HG02973 (cell line): ENCODE measurements at regions not wholly inside any gene's neighbourhood (a gene's known extent, or its start where the extent isn't known, plus 50 kb on each side); places are given as distances from the start of the nearest gene placed in this dataset.

Experiments used
- ATAC-seq: cut with Tn5 transposase; IDR thresholded peaks from one replicate; pipeline ENCODE4 v1.9.1; 2021; ENCODE audit warnings: moderate library complexity; ENCODE audit not compliant: unreplicated experiment

DNA sequence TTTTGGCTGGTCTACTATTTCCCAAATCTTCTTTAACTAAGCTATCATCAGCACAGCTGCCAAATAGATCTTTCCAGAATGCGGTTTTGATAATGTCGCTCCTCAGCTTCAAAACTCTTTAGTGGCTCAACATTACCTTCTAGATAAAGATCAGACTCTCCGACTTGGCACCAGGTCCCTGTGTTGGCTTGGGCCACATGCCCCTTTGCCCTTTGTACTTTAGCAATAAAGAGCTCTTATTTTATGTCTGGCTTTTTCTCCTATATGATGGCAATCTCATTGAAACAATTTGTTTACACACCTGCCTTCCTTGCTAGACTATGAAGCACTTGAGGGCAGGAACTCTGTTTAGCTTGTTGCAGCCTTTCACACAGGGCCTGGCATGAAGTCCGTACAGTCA, 128.9 kb upstream of the GATA6 start:
- no peak for ATAC-seq

DNA sequence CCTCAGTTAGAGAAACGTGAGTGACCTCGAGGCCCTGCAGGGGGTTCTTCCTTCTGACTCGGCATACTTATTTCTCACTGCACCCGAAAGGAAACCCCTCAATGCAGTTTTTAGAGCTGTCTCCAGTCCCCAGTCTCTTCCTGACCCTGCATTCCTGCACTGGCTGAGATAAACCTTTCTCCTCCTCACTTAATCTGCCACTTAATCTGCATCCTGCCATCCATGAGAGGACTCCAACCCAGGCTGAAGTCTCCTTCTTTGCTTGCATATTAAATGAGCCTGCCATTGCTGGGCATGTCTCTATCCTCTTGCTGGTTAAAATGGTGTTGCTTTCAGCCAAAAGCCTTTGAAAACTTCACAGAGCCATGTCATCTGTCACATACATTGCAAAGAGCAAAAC, 125.6 kb upstream of the GATA6 start:
- no peak for ATAC-seq

DNA sequence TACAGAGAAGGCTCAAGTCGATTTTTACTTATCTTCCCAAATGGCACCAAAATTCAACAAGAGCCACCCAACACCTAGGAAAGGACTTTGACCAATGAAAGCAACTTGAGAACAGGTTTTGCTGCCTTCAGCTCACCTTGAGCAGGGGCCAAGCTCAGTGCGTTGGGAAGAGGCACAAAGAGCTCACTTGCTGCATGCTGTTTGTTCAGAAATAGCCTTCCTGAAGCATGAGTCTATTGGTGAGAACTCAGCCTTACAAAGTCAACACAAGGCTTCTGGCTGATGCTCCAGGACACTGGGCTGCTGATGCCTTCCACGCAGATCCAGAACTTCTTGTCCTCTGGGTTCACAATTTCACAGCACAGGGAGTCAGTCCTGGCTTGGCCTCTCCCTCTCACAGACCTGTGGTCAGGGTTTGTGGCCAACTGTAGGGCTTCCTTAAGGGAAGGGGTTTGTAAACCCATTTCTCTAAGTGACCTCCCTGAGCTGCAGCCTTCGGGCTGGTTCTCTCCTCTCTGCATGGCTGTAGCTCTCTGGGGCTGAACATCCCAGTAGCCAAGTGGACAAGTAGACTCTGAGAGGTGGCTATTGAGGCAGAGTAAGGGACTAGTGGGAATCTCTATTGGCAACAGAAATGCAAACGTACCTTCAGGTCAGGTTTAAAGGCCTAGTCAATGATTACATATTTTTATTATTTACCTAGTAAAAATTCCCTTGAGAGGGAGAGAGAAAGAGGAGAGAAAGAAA, 124.7 kb upstream of the GATA6 start:
- ATAC-seq, result no peak

DNA sequence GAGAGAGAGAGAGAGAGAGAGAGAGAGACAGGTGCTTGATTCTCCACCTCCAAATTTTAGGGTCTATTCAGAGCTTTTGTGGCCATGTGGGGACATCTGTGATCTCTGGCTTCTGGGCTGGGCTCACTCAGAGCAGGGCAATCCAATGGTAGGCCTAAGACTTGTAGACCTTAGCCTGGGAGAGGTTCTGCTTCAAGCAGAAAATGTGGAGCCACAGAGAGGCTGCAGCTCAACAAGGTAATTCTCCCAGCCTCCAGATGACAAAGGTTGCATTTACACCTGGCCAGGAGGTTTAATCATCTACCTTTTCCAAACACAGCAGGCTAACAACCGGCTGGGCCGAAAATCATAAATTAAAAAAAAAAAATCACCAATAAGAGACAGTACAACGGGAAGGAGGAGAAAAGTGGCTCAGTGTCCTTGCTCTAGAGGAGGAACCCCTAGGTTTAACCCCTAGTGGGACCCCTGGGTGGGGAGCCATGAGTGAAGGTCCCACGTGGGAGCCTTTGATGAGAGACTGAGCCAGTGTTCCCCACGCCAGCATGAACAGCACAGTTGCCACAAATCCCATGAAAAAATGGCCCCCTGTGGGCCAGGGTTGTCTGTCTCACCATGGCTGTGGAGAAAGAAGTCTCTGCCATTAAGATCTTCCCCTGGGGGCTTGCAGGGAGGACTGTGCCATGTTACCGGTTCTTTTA, 124.0 kb upstream of the GATA6 start:
- no peak for ATAC-seq

DNA sequence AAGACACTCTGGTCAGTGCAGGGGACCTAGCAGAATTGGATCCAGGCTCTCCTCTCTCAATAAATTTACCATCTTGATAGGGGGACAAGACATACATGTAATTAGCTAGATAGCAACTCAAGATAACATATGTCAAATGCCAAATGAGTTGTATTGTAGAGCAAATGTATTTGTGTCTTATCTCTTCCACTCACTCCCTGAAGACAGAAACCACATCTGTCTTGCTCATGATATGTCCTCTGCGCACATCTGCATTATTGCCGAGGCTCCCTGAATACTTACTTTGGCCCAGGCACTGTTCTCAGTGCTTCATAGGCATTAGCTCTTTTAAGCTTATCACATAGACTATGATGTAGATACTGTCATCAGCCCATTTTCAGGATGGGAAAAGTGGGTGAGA, 122.9 kb upstream of the GATA6 start:
- no peak for ATAC-seq

DNA sequence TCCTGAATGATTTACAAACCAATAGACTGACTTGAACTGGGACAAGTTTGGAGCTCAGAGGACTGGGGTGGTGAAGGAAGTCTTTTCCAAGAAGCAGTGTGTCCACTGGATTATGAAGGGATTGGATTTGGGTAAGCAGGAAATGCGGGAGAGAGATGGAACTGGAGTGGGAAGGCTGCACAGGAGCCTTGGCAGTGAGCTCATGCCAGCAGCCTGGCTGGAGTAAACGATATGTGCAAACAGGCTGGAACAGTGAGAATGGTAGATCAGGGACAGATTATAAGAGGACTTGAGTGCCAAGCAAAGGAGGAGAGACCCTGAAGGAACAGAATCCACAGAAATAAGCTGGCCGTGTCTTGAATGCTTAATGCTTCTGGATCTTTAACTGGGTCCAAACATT, 121.9 kb upstream of the GATA6 start:
- no peak for ATAC-seq

DNA sequence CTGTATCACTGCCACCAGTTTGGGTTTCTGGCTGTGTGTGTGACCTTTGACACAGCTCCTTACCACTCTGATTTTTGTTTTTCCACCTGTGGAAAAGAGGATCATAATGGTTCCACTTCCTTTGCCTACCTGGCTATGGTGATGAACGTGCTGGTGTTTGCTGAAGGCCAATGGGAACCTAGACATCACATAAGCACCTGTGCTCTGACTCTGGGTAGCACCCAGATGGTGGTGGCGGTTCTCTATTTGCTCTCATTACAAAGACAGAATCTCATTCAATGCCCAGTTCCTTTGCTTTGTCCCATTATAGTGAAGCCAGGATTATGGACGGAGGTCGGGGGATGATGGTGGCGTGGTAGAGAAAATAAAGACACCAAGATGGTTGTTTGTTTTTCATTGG, 121.2 kb upstream of the GATA6 start:
- ATAC-seq, result no peak

DNA sequence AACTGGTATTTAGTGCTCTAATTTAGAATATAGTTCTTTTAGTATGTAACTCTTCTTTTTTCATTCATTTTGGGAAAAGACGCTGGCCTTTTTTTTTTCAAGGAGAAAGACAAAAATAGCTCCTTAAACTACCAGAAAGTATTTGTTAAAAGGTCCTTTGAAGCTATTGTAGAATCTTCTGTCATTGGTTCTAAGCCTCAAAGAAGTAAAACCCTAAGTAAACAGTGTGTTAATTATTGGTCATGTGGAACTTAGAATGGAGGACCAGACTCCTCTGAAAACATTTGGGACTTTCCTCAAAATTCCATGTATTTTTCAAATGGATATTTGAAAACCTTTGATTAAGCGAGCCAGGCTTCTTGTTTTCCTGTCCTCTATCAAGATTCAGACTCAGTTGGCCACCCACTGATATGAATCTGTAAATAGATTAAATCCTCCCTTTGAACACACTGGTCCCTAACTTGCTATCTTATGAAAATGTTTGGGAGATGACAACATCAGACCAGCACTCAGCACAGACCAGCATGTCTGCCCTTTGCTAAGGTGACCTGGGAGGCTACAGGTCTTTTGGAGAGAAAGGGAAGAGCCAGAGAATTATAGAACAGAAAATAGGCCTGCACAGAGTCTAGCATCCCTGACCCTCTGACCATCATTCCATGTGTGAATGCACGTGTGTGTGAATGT, 120.3 kb upstream of the GATA6 start:
- no peak for ATAC-seq

DNA sequence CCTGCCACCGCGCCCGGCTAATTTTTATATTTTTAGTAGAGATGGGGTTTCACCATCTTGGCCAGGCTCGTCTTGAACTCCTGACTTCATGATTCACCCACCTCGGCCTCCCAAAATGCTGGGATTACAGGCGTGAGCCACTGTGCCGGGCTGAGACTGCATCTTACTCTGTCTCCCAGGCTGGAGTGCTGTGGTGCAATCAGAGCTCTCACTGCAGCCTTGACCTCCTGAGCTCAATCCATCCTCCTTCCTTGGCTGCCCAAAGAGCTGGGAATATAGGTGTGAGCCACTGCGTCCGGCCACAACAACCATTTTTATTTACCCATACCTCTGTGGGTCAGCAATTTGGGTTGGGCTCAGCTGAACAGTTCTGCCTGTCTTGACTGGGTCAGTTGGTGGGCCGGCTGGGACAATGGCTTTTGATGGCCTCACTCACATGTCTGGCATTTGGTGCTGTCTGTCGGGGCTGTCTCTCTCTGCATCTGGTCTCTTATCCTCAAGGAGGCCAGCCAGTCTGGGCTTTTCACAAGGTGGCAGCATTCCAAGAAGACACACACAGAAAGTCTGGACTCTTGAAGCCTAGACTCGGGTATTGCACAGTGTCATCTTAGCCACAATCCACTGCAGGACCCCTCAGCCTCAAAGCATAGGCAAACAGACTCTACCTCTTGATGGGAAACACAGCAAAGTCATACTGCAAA, 116.8 kb upstream of the GATA6 start:
- ATAC-seq, result no peak

DNA sequence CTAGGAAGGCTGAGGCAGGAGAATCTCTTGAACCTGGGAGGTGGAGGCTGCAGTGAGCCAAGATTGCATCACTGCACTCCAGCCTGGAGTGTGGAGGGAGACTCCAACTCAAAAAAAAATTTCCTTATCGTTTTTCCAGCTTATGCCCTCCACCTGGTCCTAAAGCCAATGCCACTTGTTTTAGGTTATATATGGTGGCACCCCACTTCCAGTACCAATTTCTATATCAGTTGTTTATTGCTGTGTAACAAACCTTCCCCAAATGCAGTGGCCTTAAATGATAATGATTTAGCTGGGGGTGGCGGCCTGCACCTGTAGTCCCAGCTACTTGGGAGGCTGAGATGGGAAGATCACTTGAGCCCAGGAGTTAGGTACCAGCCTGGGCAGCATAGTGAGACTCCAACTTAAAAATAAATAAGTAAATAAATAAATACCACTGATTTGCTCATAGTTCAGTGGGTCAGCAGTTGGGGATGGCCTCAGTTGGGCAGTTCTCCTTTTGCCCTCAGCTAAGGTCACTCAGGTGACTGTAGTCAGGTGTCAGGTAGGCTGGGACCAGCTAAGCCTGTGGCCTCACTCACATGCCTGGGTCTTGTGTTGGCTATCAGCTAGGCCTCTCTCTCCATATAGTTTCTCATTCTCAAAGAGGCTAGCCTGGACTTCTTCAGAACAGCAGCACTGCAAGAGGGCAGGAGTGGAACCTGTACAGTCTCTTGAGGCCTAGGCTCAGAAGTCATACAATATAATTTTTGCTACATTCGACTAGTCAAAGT, 113.7 kb upstream of the GATA6 start:
- ATAC-seq, result no peak

DNA sequence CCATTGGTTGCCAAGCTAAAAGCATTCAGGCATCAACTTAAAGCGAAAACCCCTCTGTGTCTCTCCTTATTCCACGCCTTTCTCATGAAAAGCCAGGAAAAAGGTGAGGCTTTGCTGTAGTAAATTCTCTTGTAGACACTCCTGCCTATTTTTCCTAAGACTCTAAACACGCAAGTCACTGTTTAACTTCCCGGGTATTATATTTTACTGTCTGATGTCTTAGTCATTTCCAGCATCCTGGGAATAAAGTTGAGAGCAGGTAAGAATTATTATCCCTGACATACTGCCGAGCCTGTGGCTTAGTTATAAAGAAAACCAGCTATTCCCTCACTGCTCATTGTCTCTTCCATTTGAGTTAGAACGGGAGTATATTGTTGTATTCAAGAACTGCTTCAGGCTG, 112.4 kb upstream of the GATA6 start:
- no peak for ATAC-seq

DNA sequence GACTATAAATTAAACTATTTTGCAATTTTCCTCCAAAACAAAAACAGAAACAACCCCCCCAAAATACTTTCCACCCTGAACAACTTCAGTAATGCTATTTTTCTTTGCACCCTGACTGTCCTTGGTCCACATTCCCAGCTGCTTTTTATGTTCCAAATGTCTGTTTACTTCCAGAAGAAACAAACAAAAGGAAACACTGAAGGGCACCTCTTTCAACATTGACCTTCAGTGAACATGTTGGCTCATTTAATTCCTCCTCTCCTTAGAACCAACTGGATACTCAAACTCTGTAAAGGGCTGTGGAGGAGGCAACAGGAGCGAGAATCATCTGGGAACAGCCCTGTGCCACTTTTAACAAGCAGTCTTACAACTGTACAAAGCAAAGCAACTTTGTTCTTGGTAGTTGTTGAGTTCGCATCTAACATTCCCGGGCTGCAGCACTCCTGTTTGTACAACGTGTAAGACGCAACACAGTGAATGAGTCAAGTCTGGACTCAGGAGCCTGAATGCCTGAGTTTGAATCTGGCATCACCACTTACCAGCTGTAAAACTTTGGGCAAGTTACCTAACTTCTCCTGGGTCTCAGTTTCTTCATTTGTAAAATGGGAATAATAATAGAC, 111.4 kb upstream of the GATA6 start:
- ATAC-seq, result no peak

DNA sequence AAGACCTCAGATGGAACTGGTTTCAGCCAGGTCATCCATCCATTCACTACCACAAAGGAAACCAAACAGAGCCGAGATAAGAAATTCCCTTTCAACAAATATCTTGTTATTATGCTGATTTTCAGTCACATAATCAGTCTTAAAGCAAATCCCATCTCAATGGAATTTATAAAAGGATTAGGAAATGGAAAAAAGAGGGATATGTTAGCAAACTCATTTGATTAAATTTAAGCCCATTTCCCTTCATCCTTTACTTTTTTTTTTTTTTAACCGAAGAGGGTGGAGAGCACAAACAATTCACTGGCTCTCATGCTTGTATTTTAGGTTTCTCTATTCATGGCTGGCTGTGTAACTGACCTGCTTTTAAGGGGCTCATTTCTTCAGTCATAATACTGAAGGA, 109.0 kb upstream of the GATA6 start:
- no peak for ATAC-seq

DNA sequence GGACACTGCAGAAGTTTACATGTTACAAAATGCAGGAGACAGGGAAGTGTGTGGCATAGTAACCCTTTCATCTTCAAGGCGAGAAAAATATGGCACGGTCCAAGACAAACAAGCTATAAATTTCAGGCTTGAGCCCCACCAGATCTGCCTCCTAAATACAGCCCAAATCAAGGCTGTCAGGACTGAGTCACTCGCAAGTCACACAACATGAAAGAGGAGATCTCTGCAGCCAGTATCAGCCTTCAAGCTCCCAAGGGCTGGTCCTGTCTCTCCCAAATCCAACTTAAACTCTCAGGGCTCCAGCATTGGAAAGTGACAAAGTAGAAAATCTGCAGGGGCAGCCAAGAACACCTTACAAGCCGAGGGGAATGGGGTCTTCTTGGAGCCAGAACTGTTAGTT, 106.3 kb upstream of the GATA6 start:
- no peak for ATAC-seq

DNA sequence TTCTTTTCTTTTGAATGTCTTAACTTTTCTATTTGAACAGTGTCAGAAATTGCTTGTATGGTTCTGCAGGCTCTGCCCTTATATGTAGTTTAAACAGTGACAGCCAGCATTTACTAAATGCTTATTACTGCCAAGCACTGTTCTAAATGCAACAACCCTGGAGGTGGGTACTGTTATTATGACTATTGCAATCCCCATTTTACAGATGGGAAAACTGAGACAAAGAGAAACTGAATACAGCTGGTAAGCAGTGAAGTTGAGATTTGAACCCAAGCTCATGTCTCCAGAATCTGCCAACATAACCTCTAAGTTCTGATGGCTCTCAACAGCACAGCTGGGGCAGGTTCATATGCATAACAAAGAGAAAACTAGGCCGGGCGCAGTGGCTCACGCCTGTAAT, 105.7 kb upstream of the GATA6 start:
- no peak for ATAC-seq

DNA sequence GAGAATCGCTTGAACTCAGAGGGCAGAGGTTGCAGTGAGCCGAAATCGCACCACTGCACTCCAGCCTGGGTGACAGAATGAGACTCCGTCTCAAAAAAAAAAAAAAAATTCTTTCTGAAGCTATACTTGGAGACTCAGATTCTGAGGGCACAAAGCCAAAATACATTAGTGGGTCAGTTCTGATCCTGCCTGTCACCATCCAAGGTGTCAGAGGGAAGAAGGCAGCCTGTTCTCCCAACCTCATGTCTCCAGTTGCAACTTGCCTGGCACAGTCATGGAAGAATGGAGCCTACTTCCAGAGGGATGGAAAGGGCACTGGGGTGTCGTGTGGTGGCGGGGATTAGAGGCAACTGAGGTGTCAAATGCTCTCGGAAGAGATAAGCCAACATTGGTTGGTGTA, 104.8 kb upstream of the GATA6 start:
- no peak for ATAC-seq

DNA sequence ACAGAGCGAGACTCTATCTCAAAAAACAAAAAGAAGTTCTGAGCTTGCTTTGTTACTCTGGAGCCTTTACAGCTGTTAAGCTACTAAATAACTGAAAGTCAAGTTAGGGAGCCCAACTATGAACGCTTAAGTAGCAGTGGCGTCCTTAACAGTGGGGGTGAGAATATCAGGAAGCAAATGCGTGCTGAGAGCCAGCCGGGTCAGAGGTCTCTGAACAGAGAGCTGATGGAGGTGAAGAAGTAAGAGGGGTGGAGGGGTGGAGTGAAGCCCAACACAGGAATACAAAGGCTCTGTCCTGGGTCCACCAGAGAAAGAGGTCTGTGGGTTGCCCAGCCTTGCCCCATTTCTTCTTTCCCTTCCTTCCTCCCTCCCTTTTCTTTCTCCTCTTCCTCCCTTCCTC, 104.1 kb upstream of the GATA6 start:
- no peak for ATAC-seq

DNA sequence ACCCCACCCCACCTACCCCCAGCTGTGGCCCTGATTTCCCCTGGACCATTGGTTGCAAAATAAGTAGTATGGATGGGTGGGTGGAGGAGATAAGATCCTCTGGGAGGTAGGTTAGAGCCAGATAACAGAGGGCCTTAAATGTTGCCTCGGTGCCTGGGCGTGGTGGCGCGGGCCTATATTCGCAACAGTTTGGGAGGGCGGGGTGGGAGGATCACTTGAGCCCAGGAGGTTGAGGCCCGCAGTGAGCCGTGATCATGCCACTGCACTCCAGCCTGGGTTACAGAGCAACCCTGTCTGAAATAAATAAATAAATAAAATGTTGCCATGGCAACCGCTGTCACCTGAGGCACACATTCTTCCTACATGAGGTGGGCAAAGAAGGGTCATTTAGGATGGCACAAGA, 103.3 kb upstream of the GATA6 start:
- ATAC-seq, result no peak

DNA sequence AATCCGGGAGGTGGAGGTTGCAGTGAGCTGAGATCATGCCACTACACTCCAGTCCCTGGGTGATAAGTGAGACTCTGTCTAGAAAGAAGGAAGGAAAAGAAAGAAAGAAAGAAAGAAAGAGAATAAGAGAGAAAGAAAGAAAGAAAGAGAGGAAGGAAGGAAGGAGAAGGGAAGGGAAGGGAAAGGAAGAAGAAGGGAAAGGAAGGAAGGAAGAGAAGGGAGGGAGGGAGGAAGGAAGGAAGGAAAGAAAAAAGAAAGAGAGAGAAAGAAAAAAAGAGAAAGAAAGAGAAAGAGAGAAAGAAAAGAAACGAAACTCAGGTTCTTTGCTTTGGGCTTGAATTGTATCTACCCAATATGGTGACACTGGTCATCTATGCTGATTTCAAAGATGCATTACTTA, 102.3 kb upstream of the GATA6 start:
- ATAC-seq, result no peak

DNA sequence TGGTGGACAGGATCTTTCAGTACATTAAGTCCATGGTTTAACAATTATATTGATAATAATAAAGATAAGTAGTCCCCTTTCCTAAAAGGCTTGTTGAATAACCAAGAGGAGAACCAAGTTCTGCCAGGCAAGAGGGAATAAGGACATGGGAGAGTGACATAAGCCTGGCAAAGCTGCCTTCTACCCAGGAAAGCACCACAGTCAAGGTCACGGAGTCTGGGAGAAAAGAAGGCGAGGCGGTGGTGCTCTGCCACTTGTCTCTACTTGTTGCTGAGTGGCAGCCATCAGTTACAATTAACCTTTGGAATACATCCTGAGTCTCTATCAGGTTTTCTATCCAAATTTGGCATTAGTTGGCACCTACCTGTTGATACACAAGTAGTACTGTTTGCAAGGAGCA, 101.7 kb upstream of the GATA6 start:
- no peak for ATAC-seq
